GM23338 (cell line): ENCODE measurements at regions not wholly inside any gene's neighbourhood (a gene's known extent, or its start where the extent isn't known, plus 50 kb on each side); places are given as distances from the start of the nearest gene placed in this dataset.

ENCODE experiments used
- ATAC-seq: fragments of 200-7000 bp; cut with Tn5 transposase; 3 replicates; pipeline ENCODE4 v1.9.1; 2020
- DNase-seq: peaks from one replicate; pipeline ENCODE4 v3.0.0-alpha.2; 2015; ENCODE audit warnings: low spot score
- H2AFZ ChIP-seq: fragments of 200-600 bp; sonication (generic); 2 replicates; pipeline ENCODE4 v1.8.0; 2016; ENCODE audit warnings: antibody characterized with exemption, mild to moderate bottlenecking, moderate library complexity
- H3F3A ChIP-seq: fragments of 200-600 bp; sonication (generic); replicated peaks from 2 replicates; pipeline ENCODE4 v1.8.0; 2017; ENCODE audit warnings: antibody characterized with exemption, mixed run types, low read depth
- H3K27ac ChIP-seq: fragments of 200-600 bp; sonication (generic); 2 replicates; pipeline ENCODE4 v1.6.1; 2016; ENCODE audit warnings: low read depth
- H3K27me3 ChIP-seq: fragments of 200-600 bp; sonication (generic); 2 replicates; pipeline ENCODE4 v1.8.0; 2016; ENCODE audit warnings: mild to moderate bottlenecking, mixed run types, moderate library complexity; ENCODE audit not compliant: insufficient read depth
- H3K36me3 ChIP-seq: fragments of 200-600 bp; sonication (generic); 2 replicates; pipeline ENCODE4 v1.8.0; 2016; ENCODE audit warnings: mild to moderate bottlenecking; ENCODE audit not compliant: insufficient read depth
- H3K4me1 ChIP-seq: fragments of 200-600 bp; sonication (generic); 2 replicates; pipeline ENCODE4 v1.8.0; 2016; ENCODE audit warnings: mild to moderate bottlenecking, moderate library complexity; ENCODE audit not compliant: insufficient read depth
- H3K4me2 ChIP-seq: fragments of 200-600 bp; sonication (generic); 2 replicates; pipeline ENCODE4 v1.7.1; 2017; ENCODE audit warnings: mixed run types
- H3K4me3 ChIP-seq: fragments of 200-600 bp; sonication (generic); 2 replicates; pipeline ENCODE4 v1.6.1; 2016; ENCODE audit warnings: mixed run types
- H3K79me2 ChIP-seq: fragments of 200-600 bp; sonication (generic); replicated peaks from 2 replicates; pipeline ENCODE4 v1.8.0; 2017; ENCODE audit warnings: mild to moderate bottlenecking; ENCODE audit not compliant: insufficient read depth
- H3K9me2 ChIP-seq: fragments of 200-600 bp; sonication (generic); 2 replicates; pipeline ENCODE4 v1.8.0; 2017; ENCODE audit not compliant: insufficient read depth
- H4K20me1 ChIP-seq: fragments of 200-600 bp; sonication (generic); replicated peaks from 2 replicates; pipeline ENCODE4 v1.8.0; 2017; ENCODE audit warnings: mild to moderate bottlenecking; ENCODE audit not compliant: insufficient read depth
- H3K27ac Mint-ChIP-seq: 2 replicates; pipeline ENCODE4 v1.8.0; 2020; ENCODE audit warnings: inconsistent platforms, mild to moderate bottlenecking, moderate library complexity, mixed read lengths
- H3K27me3 Mint-ChIP-seq: 3 replicates; pipeline ENCODE4 v1.8.0; 2022; ENCODE audit warnings: low read depth, mild to moderate bottlenecking, moderate library complexity, mixed read lengths, inconsistent platforms; ENCODE audit not compliant: insufficient read depth, poor library complexity
- H3K36me3 Mint-ChIP-seq: 3 replicates; pipeline ENCODE4 v1.8.0; 2021; ENCODE audit warnings: low read depth, mild to moderate bottlenecking, inconsistent platforms, moderate library complexity, mixed read lengths
- H3K4me1 Mint-ChIP-seq: 3 replicates; pipeline ENCODE4 v1.8.0; 2020; ENCODE audit warnings: mild to moderate bottlenecking, inconsistent platforms, mixed read lengths
- H3K4me3 Mint-ChIP-seq: 3 replicates; pipeline ENCODE4 v1.8.0; 2021; ENCODE audit warnings: moderate library complexity, mild to moderate bottlenecking, inconsistent platforms, mixed read lengths
- H3K9me3 Mint-ChIP-seq: 3 replicates; pipeline ENCODE4 v1.8.0; 2020; ENCODE audit warnings: moderate library complexity, mild to moderate bottlenecking, inconsistent platforms, mixed read lengths
- CREB1 ChIP-seq: fragments of 250-450 bp; sonication (Bioruptor Pico); IDR thresholded peaks from 2 replicates; pipeline ENCODE4 v1.5.0; 2020; ENCODE audit warnings: low read depth, mild to moderate bottlenecking, moderate library complexity
- CTCF ChIP-seq, 2 experiments: fragments of 200-600 bp in 1 of 2; sonication (generic) in 1 of 2; conservative IDR thresholded peaks; 2 replicates each; pipeline versions ENCODE4 v1.5.1 to v1.6.1; 2016 to 2017; ENCODE audit warnings: antibody characterized with exemption in 2 of 2, low read depth in 2 of 2, mild to moderate bottlenecking in 2 of 2, moderate library complexity in 1 of 2
- EZH2 ChIP-seq: fragments of 200-600 bp; sonication (generic); IDR thresholded peaks from one replicate; pipeline ENCODE4 v1.8.0; 2017; ENCODE audit warnings: antibody characterized with exemption, mild to moderate bottlenecking, low read depth; ENCODE audit not compliant: unreplicated experiment
- EZH2phosphoT487 ChIP-seq: fragments of 200-600 bp; sonication (generic); IDR thresholded peaks from one replicate; pipeline ENCODE4 v1.8.1; 2018; ENCODE audit warnings: antibody characterized with exemption; ENCODE audit not compliant: unreplicated experiment
- JUNB ChIP-seq: IDR thresholded peaks from one replicate; pipeline ENCODE4 v1.6.1; 2016; ENCODE audit warnings: antibody characterized with exemption; ENCODE audit not compliant: unreplicated experiment
- NANOG ChIP-seq: IDR thresholded peaks from 2 replicates; pipeline ENCODE4 v1.6.1; 2016; ENCODE audit warnings: antibody characterized with exemption, borderline replicate concordance
- POLR2AphosphoS5 ChIP-seq: IDR thresholded peaks from 2 replicates; pipeline ENCODE4 v1.6.1; 2016; ENCODE audit warnings: antibody characterized with exemption, low read depth
- REST ChIP-seq: IDR thresholded peaks from one replicate; pipeline ENCODE4 v1.6.1; 2018; ENCODE audit warnings: antibody characterized with exemption; ENCODE audit not compliant: unreplicated experiment
- STAT1 ChIP-seq: IDR thresholded peaks from one replicate; pipeline ENCODE4 v1.6.1; 2016; ENCODE audit warnings: antibody characterized with exemption; ENCODE audit not compliant: unreplicated experiment
- ZNF114 ChIP-seq: fragments of 250-450 bp; sonication (Bioruptor Pico); IDR thresholded peaks from 2 replicates; pipeline ENCODE4 v1.5.0; 2020; ENCODE audit warnings: mild to moderate bottlenecking, moderate library complexity
- ZNF331 ChIP-seq: fragments of 250-450 bp; sonication (Bioruptor Pico); IDR thresholded peaks from 2 replicates; pipeline ENCODE4 v1.5.0; 2020; ENCODE audit warnings: low read depth, mild to moderate bottlenecking, moderate library complexity
- ZNF462 ChIP-seq: fragments of 250-450 bp; sonication (Bioruptor Pico); IDR thresholded peaks from 2 replicates; pipeline ENCODE4 v1.5.0; 2020; ENCODE audit warnings: mild to moderate bottlenecking, moderate library complexity
- TF ChIP-seq, protein P1 (sequence below): IDR thresholded peaks from 2 replicates; pipeline ENCODE4 v1.6.1; 2016; ENCODE audit warnings: antibody characterized with exemption

DNA sequence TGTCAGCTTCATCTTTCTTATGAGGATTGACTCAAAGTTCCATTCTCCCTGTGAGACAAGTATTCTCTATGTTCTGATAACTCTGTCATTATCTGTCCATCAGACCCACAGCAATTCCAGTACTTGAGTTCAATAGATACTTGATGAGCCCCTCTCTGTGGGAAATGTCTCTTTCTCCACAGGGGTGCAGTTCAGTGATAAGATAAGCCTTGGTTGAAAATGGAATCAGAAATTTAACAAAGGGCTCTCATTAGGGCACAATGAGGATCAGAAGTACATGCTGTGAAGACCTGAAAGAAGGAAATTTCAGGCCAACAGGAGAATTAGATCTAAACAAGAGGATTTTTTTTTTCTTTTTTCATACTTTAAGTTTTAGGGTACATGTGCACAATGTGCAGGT, 737.3 kb downstream of the MTRR start:
- ATAC-seq: no peak
- H3K36me3 ChIP-seq: no peaks in the 10 kb centered on the region
- no peaks in the 10 kb centered on the region for H3K79me2 ChIP-seq
- H4K20me1 ChIP-seq: no peaks in the 10 kb centered on the region
- Mint-ChIP-seq H3K36me3 (no peaks in the 10 kb centered on the region), H3K4me3 (no peak overlapping the region), H3K4me1 (peaks cover 10% of the 10 kb centered on the region), H3K27ac (no peak overlapping the region), H3K27me3 (no peaks in the 10 kb centered on the region), H3K9me3 (no peaks in the 10 kb centered on the region)
- no peak overlapping the region for H3K27ac ChIP-seq
- no peaks in the 10 kb centered on the region for H3K27me3 ChIP-seq
- H3K4me2 ChIP-seq: no peak overlapping the region
- H3K9me2 ChIP-seq: 0 out of 2 replicates have a peak, but pooled peaks cover 5% of the 10 kb centered on the region
- no peak overlapping the region for H3K4me3 ChIP-seq
- peaks cover 8% of the 10 kb centered on the region; the same call in 1 of the 2 replicates for H3K4me1 ChIP-seq
- H3F3A ChIP-seq: no peaks in the 10 kb centered on the region
- TF ChIP-seq NANOG: no peak
- no peak for TF ChIP-seq ZNF114 (CRISPR knock-in tag)
- no peak for TF ChIP-seq EZH2
- TF ChIP-seq REST: no peak
- no peak for TF ChIP-seq JUNB
- TF ChIP-seq CREB1 (CRISPR knock-in tag): no peak
- TF ChIP-seq, protein P1, sequence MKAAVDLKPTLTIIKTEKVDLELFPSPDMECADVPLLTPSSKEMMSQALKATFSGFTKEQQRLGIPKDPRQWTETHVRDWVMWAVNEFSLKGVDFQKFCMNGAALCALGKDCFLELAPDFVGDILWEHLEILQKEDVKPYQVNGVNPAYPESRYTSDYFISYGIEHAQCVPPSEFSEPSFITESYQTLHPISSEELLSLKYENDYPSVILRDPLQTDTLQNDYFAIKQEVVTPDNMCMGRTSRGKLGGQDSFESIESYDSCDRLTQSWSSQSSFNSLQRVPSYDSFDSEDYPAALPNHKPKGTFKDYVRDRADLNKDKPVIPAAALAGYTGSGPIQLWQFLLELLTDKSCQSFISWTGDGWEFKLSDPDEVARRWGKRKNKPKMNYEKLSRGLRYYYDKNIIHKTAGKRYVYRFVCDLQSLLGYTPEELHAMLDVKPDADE: no peak
- TF ChIP-seq STAT1: no peak
- no peak for TF ChIP-seq CTCF (conservative IDR thresholded peaks at IDR 0.05; ENCODE audit: low read depth in 2 of 2)
- no peak for TF ChIP-seq ZNF331 (CRISPR knock-in tag)
- no peak for TF ChIP-seq POLR2AphosphoS5
- TF ChIP-seq ZNF462 (CRISPR knock-in tag): no peak
- no peak for TF ChIP-seq EZH2phosphoT487
- DNase-seq: no peak
- H2AFZ ChIP-seq: no peak overlapping the region
